Activated naive CD4-positive, alpha-beta T cell treated with anti-CD3 and anti-CD28 coated beads, Interleukin-2, amount 50 U/mL, for 16 hours (primary cell): ENCODE measurements at regions not wholly inside any gene's neighbourhood (a gene's known extent, or its start where the extent isn't known, plus 50 kb on each side); places are given as distances from the start of the nearest gene placed in this dataset.

Source experiments
- DNase-seq: peaks from one replicate; pipeline ENCODE4 v3.0.0-alpha.2; 2020

GRCh38 chr5:73373814-73374510, 74.6 kb downstream of the FOXD1 start:
- no peak for DNase-seq

GRCh38 chr5:73370640-73371583, 77.7 kb downstream of the FOXD1 start:
- no peak for DNase-seq

GRCh38 chr5:73370095-73370494, 78.5 kb downstream of the FOXD1 start:
- no peak for DNase-seq

GRCh38 chr5:73369278-73369677, 79.3 kb downstream of the FOXD1 start:
- DNase-seq = no peak

- DNase-seq = no peak
Measured at GRCh38 chr5:73367650-73368049, 80.9 kb downstream of the FOXD1 start.

GRCh38 chr5:73365990-73366667, 82.4 kb downstream of the FOXD1 start:
- DNase-seq = no peak

- no peak for DNase-seq
Measured at GRCh38 chr5:73365301-73365853, 83.2 kb downstream of the FOXD1 start.

GRCh38 chr5:73363911-73364730, 84.5 kb downstream of the FOXD1 start:
- DNase-seq = no peak

GRCh38 chr5:73359395-73359794, 89.2 kb downstream of the FOXD1 start:
- no peak for DNase-seq

- no peak for DNase-seq
Measured at GRCh38 chr5:73358366-73358765, 90.2 kb downstream of the FOXD1 start.

GRCh38 chr5:73357576-73357975, 91.0 kb downstream of the FOXD1 start:
- DNase-seq = no peak

- no peak for DNase-seq
Measured at GRCh38 chr5:73355108-73355507, 93.5 kb downstream of the FOXD1 start.

- DNase-seq = no peak
Measured at GRCh38 chr5:73354406-73354805, 94.2 kb downstream of the FOXD1 start.

GRCh38 chr5:73352649-73353230, 95.8 kb downstream of the FOXD1 start:
- no peak for DNase-seq

- no peak for DNase-seq
Measured at GRCh38 chr5:73352243-73352642, 96.3 kb downstream of the FOXD1 start.

GRCh38 chr5:73351593-73351992, 97.0 kb downstream of the FOXD1 start:
- no peak for DNase-seq

GRCh38 chr5:73346878-73347408, 101.6 kb downstream of the FOXD1 start:
- DNase-seq = no peak

- no peak for DNase-seq
Measured at GRCh38 chr5:73344835-73345234, 103.7 kb downstream of the FOXD1 start.

- DNase-seq = no peak
Measured at GRCh38 chr5:73339711-73340110, 108.9 kb downstream of the FOXD1 start.

- no peak for DNase-seq
Measured at GRCh38 chr5:73339051-73339575, 109.5 kb downstream of the FOXD1 start.
